CD14-positive monocyte (primary cell): ENCODE measurements at regions not wholly inside any gene's neighbourhood (a gene's known extent, or its start where the extent isn't known, plus 50 kb on each side); places are given as distances from the start of the nearest gene placed in this dataset.
A peak's percentile ranks its signal among the peaks of the same experiment; 100 is the strongest.

ENCODE experiments used
- DNase-seq, 3 donors: peaks; one replicate each; pipeline ENCODE4 v3.0.0-alpha.2; 2011 to 2022
- H2AFZ ChIP-seq: 2 replicates; pipeline ENCODE4 v1.6.0; 2012; ENCODE audit warnings: mild to moderate bottlenecking, low read depth, low read length, inconsistent platforms; ENCODE audit not compliant: insufficient read depth, poor library complexity, severe bottlenecking
- H3K27ac ChIP-seq, 2 donors: 1 replicate in 1 of 2; 2 replicates in 1 of 2; pipeline ENCODE4 v1.5.1; 2012 to 2013; ENCODE audit warnings: low read length in 2 of 2, control low read depth in 1 of 2, inconsistent platforms in 1 of 2, low read depth in 1 of 2, mild to moderate bottlenecking in 1 of 2
- H3K27me3 ChIP-seq, 2 donors: one replicate each; pipeline versions ENCODE4 v1.6.0 to v1.6.1; 2011 to 2013; ENCODE audit warnings: low read length in 2 of 2; ENCODE audit not compliant: control insufficient read depth in 2 of 2, insufficient read depth in 2 of 2
- H3K36me3 ChIP-seq, 2 donors: replicated peaks in 1 of 2; 1 replicate in 1 of 2; 2 replicates in 1 of 2; pipeline versions ENCODE4 v1.5.1 to v1.6.1; 2012 to 2013; ENCODE audit warnings: low read length in 2 of 2, control low read depth in 1 of 2, inconsistent platforms in 1 of 2, mild to moderate bottlenecking in 1 of 2; ENCODE audit not compliant: insufficient read depth in 2 of 2, control insufficient read depth in 1 of 2
- H3K4me1 ChIP-seq, 2 donors: 1 replicate in 1 of 2; 2 replicates in 1 of 2; pipeline versions ENCODE4 v1.5.1 to v1.6.1; 2012 to 2013; ENCODE audit warnings: low read length in 2 of 2, control low read depth in 1 of 2, inconsistent platforms in 1 of 2, mild to moderate bottlenecking in 1 of 2, moderate library complexity in 1 of 2; ENCODE audit not compliant: insufficient read depth in 2 of 2, control insufficient read depth in 1 of 2
- H3K4me2 ChIP-seq: replicated peaks from 2 replicates; pipeline ENCODE3; 2012; ENCODE audit warnings: low read length, moderate library complexity, mild to moderate bottlenecking; ENCODE audit not compliant: poor library complexity, severe bottlenecking; ENCODE audit errors: extremely low read depth
- H3K4me3 ChIP-seq, 3 experiments: fragments of 200-600 bp in 1 of 3; sonication (generic) in 1 of 3; replicated peaks in 1 of 3; 1 replicate in 2 of 3; 2 replicates in 1 of 3; pipeline ENCODE4 v1.5.1; 2011 to 2013; ENCODE audit warnings: low read length in 3 of 3, mild to moderate bottlenecking in 3 of 3, control low read depth in 2 of 3, low read depth in 2 of 3, inconsistent platforms in 1 of 3, moderate library complexity in 1 of 3
- H3K79me2 ChIP-seq: 2 replicates; pipeline ENCODE4 v1.6.0; 2012; ENCODE audit warnings: mild to moderate bottlenecking, control low read depth, inconsistent platforms, low read length, moderate library complexity; ENCODE audit not compliant: insufficient read depth
- H3K9ac ChIP-seq: 2 replicates; pipeline ENCODE4 v1.6.0; 2017; ENCODE audit warnings: low read length, mild to moderate bottlenecking; ENCODE audit not compliant: insufficient read depth, poor library complexity, severe bottlenecking
- H3K9me3 ChIP-seq, 2 donors: replicated peaks in 1 of 2; 1 replicate in 1 of 2; 2 replicates in 1 of 2; pipeline versions ENCODE4 v1.5.1 to v1.6.1; 2012 to 2013; ENCODE audit warnings: low read length in 2 of 2, control low read depth in 1 of 2; ENCODE audit not compliant: control insufficient read depth in 1 of 2, insufficient read depth in 1 of 2
- H4K20me1 ChIP-seq: 2 replicates; pipeline ENCODE4 v1.6.0; 2012; ENCODE audit warnings: mild to moderate bottlenecking, low read length, control low read depth, moderate library complexity; ENCODE audit not compliant: insufficient read depth
- H3K27ac Mint-ChIP-seq, 7 donors: one replicate each; pipeline ENCODE4 v1.8.0; 2020; ENCODE audit warnings: mild to moderate bottlenecking in 7 of 7, mixed read lengths in 7 of 7, moderate library complexity in 6 of 7, inconsistent platforms in 2 of 7
- H3K27me3 Mint-ChIP-seq, 3 donors: one replicate each; pipeline ENCODE4 v1.8.0; 2021 to 2022; ENCODE audit warnings: low read depth in 3 of 3, mild to moderate bottlenecking in 3 of 3, mixed read lengths in 3 of 3, moderate library complexity in 3 of 3, inconsistent platforms in 1 of 3
- H3K36me3 Mint-ChIP-seq, 2 donors: one replicate each; pipeline ENCODE4 v1.8.0; 2020; ENCODE audit warnings: mixed read lengths in 2 of 2, inconsistent platforms in 1 of 2, mild to moderate bottlenecking in 1 of 2
- H3K4me1 Mint-ChIP-seq: one replicate; pipeline ENCODE4 v1.8.0; 2020; ENCODE audit warnings: mild to moderate bottlenecking, mixed read lengths
- H3K4me3 Mint-ChIP-seq, 2 donors: one replicate each; pipeline ENCODE4 v1.8.0; 2020; ENCODE audit warnings: mild to moderate bottlenecking in 2 of 2, mixed read lengths in 2 of 2, moderate library complexity in 1 of 2
- H3K9me3 Mint-ChIP-seq, 7 donors: one replicate each; pipeline ENCODE4 v1.8.0; 2020 to 2022; ENCODE audit warnings: mixed read lengths in 7 of 7, mild to moderate bottlenecking in 6 of 7, moderate library complexity in 6 of 7, inconsistent platforms in 2 of 7
- WGBS: methylation state at CpG from one replicate; pipeline ENCODE4 v1.1.5; 2013; ENCODE audit warnings: missing lambda C conversion rate; ENCODE audit not compliant: insufficient coverage; 5-methylcytosine and 5-hydroxymethylcytosine counted together
- intact Hi-C, 2 donors: fragments of 100-400 bp; cut with micrococcal nuclease; formaldehyde crosslinking; loops; one replicate each; pipeline versions ENCODE4 v1.15.0 to v1.15.1; 2023
- TF ChIP-seq, protein P1 (sequence below): fragments of 200-600 bp; IDR thresholded peaks from one replicate; pipeline ENCODE4 v1.8.0; 2022; ENCODE audit warnings: antibody characterized with exemption, mild to moderate bottlenecking

DNA sequence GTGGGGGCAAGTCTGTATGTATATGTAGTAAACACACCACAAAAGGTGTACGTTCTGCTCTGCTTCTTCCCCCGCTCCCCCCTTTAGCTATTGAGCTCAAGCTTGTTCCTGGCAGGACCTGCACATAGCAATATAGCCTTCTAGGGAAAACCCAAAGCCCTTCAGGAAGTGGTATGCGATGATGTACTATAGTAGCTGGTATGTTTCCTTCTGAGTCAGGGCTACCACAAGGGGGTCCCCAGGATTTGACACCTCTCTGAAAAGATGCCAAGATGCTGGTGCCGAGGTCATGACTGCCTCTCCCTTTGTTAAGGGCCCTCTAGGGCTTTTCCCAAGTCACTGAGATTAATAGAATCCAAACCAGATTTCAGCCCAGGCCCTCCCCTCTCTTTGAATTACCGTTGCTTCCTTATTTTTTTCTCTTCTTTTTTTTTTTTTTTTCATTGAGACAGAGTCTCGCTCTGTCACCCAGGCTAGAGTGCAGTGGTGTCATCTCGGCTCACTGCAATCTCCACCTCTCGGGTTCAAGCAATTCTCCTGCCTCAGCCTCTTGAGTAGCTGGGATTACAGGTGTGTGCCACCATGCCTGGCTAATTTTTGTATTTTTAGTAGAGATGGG, 268.4 kb downstream of the ETS1 start:
- Mint-ChIP-seq H3K27ac (peak overlapping the region in 3 of 7 donors; percentile 33 to 57 (median 48)), H3K4me3 (no peak overlapping the region), H3K4me1 (peaks cover 32% of the 10 kb centered on the region), H3K36me3 (peaks cover 3 to 9% of the 10 kb centered on the region in 2 donors), H3K9me3 (peaks cover 18 to 22% (median 21%) of the 10 kb centered on the region in 7 donors), H3K27me3 (peaks cover 0 to 1% (median 0%) of the 10 kb centered on the region in 3 donors)
- peaks cover 18 to 24% of the 10 kb centered on the region in 2 donors for H3K4me1 ChIP-seq
- intact Hi-C loops = no loop called here
- WGBS = 7% methylated on average over 3 of the region's 8 CpGs
- TF ChIP-seq, protein P1, sequence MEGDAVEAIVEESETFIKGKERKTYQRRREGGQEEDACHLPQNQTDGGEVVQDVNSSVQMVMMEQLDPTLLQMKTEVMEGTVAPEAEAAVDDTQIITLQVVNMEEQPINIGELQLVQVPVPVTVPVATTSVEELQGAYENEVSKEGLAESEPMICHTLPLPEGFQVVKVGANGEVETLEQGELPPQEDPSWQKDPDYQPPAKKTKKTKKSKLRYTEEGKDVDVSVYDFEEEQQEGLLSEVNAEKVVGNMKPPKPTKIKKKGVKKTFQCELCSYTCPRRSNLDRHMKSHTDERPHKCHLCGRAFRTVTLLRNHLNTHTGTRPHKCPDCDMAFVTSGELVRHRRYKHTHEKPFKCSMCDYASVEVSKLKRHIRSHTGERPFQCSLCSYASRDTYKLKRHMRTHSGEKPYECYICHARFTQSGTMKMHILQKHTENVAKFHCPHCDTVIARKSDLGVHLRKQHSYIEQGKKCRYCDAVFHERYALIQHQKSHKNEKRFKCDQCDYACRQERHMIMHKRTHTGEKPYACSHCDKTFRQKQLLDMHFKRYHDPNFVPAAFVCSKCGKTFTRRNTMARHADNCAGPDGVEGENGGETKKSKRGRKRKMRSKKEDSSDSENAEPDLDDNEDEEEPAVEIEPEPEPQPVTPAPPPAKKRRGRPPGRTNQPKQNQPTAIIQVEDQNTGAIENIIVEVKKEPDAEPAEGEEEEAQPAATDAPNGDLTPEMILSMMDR = no peak
- H3K4me2 ChIP-seq = no peak overlapping the region
- H3K9me3 ChIP-seq = peaks cover 14 to 20% of the 10 kb centered on the region in 2 donors
- no peak overlapping the region for H3K9ac ChIP-seq
- H3K27me3 ChIP-seq = no peaks in the 10 kb centered on the region
- DNase-seq = peak; percentile 29 to 93 (median 44)
- no peak overlapping the region for H3K27ac ChIP-seq
- no peak overlapping the region for H3K4me3 ChIP-seq
- H3K36me3 ChIP-seq = no peaks in the 10 kb centered on the region
- H3K79me2 ChIP-seq = no peaks in the 10 kb centered on the region
- H2AFZ ChIP-seq = no peak overlapping the region
- no peaks in the 10 kb centered on the region for H4K20me1 ChIP-seq

DNA sequence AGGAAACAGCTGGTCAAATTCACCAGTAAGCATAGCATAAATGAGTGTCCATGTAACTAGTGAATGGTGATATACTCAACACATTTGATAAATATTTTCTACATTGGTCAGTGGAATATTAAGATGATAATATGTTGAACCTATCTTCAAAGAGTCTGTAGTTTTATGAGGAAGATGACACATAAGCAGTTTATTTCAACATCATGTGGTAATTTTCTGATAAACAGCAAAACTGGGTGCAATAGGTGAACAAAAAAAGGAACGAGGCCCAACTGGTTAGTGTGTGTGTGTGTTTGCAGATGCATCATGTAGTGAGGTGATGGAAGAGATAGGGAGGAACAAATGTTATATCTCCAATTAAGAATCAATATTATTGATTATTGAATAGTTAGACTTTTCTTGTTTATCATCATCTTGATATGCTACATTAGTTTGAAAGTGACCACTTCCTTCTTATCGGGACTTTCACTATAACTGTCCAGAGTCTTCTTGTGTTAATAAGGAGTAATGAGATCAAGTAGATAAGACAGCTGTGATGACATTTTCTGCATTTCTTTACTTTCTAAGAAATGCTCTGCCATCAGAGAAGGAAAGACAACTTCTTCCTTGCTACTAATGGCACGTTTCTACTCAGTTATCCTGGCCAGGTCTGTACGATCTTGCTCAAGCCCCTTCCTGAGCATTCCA, 270.7 kb downstream of the ETS1 start:
- TF ChIP-seq, protein P1 = no peak
- peaks cover 14 to 22% of the 10 kb centered on the region in 2 donors for H3K9me3 ChIP-seq
- H3K27ac ChIP-seq = peak overlapping the region in 1 of 2 donors; percentile 44
- H2AFZ ChIP-seq = no peak overlapping the region
- H4K20me1 ChIP-seq = no peaks in the 10 kb centered on the region
- H3K4me2 ChIP-seq = no peak overlapping the region
- intact Hi-C loops = no loop called here
- peaks cover 32% of the 10 kb centered on the region for H3K4me1 Mint-ChIP-seq
- H3K4me1 ChIP-seq = peaks cover 18 to 24% of the 10 kb centered on the region in 2 donors
- no peaks in the 10 kb centered on the region for H3K27me3 ChIP-seq
- no CpG with 5 or more reads among the region's 4 CpGs for WGBS
- peak overlapping the region in 4 of 7 donors; percentile 5 to 78 (median 34) for H3K27ac Mint-ChIP-seq
- no peak overlapping the region for H3K4me3 Mint-ChIP-seq
- no peak overlapping the region for H3K4me3 ChIP-seq
- no peak overlapping the region for H3K9ac ChIP-seq
- peaks cover 3 to 9% of the 10 kb centered on the region in 2 donors for H3K36me3 Mint-ChIP-seq
- peak; percentile 46 to 79 (median 47) for DNase-seq
- no peaks in the 10 kb centered on the region for H3K27me3 Mint-ChIP-seq
- H3K79me2 ChIP-seq = no peaks in the 10 kb centered on the region
- H3K36me3 ChIP-seq = no peaks in the 10 kb centered on the region
- H3K9me3 Mint-ChIP-seq = peaks cover 21 to 25% (median 23%) of the 10 kb centered on the region in 7 donors
